ENCODE measurements at regions not wholly inside any gene's neighbourhood (a gene's known extent, or its start where the extent isn't known, plus 50 kb on each side); places are given as distances from the start of the nearest gene placed in this dataset.
"Not testable (repeated sequence)": the region's sequence is repeated elsewhere in the genome, so short reads cannot be mapped to it uniquely, and the experiment has no call there.

- H3K4me3 ChIP-seq; intact Hi-C loops (cut with DNase I; ENCODE audit: low total_unique reads); H3K9me3 ChIP-seq; H3K27me3 ChIP-seq; H3K27ac ChIP-seq; H3K4me1 ChIP-seq; DNase-seq; H3K36me3 ChIP-seq: not testable (repeated sequence)
These were observed 94.3 kb downstream of the KCNJ12 start for GRCh38 chr17:21470422-21470821.

- TF ChIP-seq, protein P1, sequence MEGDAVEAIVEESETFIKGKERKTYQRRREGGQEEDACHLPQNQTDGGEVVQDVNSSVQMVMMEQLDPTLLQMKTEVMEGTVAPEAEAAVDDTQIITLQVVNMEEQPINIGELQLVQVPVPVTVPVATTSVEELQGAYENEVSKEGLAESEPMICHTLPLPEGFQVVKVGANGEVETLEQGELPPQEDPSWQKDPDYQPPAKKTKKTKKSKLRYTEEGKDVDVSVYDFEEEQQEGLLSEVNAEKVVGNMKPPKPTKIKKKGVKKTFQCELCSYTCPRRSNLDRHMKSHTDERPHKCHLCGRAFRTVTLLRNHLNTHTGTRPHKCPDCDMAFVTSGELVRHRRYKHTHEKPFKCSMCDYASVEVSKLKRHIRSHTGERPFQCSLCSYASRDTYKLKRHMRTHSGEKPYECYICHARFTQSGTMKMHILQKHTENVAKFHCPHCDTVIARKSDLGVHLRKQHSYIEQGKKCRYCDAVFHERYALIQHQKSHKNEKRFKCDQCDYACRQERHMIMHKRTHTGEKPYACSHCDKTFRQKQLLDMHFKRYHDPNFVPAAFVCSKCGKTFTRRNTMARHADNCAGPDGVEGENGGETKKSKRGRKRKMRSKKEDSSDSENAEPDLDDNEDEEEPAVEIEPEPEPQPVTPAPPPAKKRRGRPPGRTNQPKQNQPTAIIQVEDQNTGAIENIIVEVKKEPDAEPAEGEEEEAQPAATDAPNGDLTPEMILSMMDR (IDR thresholded peaks at IDR 0.05) = no peak
- TF ChIP-seq POLR2A (IDR thresholded peaks at IDR 0.05) = no peak
- H3K9me3 ChIP-seq = no peaks in the 10 kb centered on the region
- no peak overlapping the region for H3K4me3 ChIP-seq
- H3K4me1 ChIP-seq = no peaks in the 10 kb centered on the region
- no peak for DNase-seq
- no peaks in the 10 kb centered on the region for H3K36me3 ChIP-seq
- H3K27ac ChIP-seq = no peak overlapping the region
- H3K27me3 ChIP-seq = no peaks in the 10 kb centered on the region
- intact Hi-C loops (cut with DNase I; ENCODE audit: low total_unique reads) = no loop called here
These were observed 94.7 kb downstream of the KCNJ12 start for GRCh38 chr17:21470861-21471260.

DNA sequence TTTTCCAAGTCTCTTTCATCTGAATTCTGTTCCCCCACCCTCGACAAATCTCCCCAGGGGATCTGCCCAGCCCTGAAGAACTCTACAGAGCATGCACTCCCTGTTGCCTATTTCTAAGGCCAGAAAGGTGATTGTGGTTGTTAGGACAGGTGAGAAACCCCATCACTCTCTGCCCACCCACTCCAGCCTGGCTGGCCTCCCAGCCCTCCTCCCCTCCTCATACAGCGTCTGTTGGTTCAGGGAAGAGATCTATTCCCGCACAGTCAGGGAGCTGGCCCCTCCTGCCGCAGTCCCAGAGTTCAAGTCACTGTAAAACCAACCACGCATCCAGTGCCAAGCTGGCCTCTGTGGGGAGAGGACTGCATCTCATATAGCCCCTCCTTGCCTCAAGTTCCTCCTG, 98.7 kb downstream of the KCNJ12 start:
- DNase-seq = no peak
- Histone ChIP-seq H3K4me3 (no peak overlapping the region), H3K36me3 (no peaks in the 10 kb centered on the region), H3K27ac (no peak overlapping the region), H3K4me1 (no peaks in the 10 kb centered on the region), H3K27me3 (no peaks in the 10 kb centered on the region), H3K9me3 (peaks cover 0 to 3% of the 10 kb centered on the region in 2 donors)
- TF ChIP-seq, protein P1 (IDR thresholded peaks at IDR 0.05) = no peak
- TF ChIP-seq POLR2A (IDR thresholded peaks at IDR 0.05) = no peak
- intact Hi-C loops (cut with DNase I; ENCODE audit: low total_unique reads) = no loop called here

- Histone ChIP-seq H3K4me1 (no peaks in the 10 kb centered on the region), H3K27ac (no peak overlapping the region), H3K36me3 (no peaks in the 10 kb centered on the region), H3K4me3 (no peak overlapping the region), H3K9me3 (peaks cover 0 to 3% of the 10 kb centered on the region in 2 donors), H3K27me3 (no peaks in the 10 kb centered on the region)
- DNase-seq = no peak
- intact Hi-C loops (cut with DNase I; ENCODE audit: low total_unique reads) = no loop called here
- TF ChIP-seq, protein P1 (IDR thresholded peaks at IDR 0.05) = no peak
- TF ChIP-seq POLR2A (IDR thresholded peaks at IDR 0.05) = no peak
These were observed 99.4 kb downstream of the KCNJ12 start for GRCh38 chr17:21475571-21475970.

- no peak overlapping the region for H3K27ac ChIP-seq
- no peaks in the 10 kb centered on the region for H3K36me3 ChIP-seq
- no peak for TF ChIP-seq POLR2A (IDR thresholded peaks at IDR 0.05)
- TF ChIP-seq, protein P1 (IDR thresholded peaks at IDR 0.05) = no peak
- no peak overlapping the region for H3K4me3 ChIP-seq
- intact Hi-C loops (cut with DNase I; ENCODE audit: low total_unique reads) = no loop called here
- H3K4me1 ChIP-seq = no peaks in the 10 kb centered on the region
- peaks cover 0 to 3% of the 10 kb centered on the region in 2 donors for H3K9me3 ChIP-seq
- DNase-seq = no peak
- H3K27me3 ChIP-seq = no peaks in the 10 kb centered on the region
These were observed 100.7 kb downstream of the KCNJ12 start for GRCh38 chr17:21476867-21477266.

GRCh38 chr17:21482189-21482865, 106.2 kb downstream of the KCNJ12 start:
- intact Hi-C loops (cut with DNase I; ENCODE audit: low total_unique reads) = no loop called here

DNA sequence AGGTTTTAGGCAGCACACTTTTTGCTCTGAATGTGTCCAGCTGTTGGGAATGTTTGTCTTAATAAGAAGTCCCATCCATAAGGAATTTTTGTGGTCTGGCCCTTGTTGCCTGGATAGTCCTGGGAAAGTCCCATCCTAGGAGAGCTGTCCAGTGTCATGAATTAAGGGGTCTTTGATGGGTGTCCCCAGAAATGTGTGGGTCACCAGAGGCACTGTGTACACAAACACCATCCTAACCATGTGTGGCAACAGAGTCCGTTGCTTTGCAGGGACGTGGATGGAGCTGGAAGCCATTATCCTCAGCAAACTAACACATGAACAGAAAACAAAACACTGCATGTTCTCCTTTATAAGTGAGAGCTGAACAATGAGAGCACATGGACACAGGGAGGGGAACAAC, 111.9 kb downstream of the KCNJ12 start:
- intact Hi-C loops (cut with DNase I; ENCODE audit: low total_unique reads); H3K27me3 ChIP-seq; H3K27ac ChIP-seq; H3K4me1 ChIP-seq; H3K4me3 ChIP-seq; H3K36me3 ChIP-seq; H3K9me3 ChIP-seq; DNase-seq: not testable (repeated sequence)

More at GRCh38 chr17:21482189-21482865, 106.2 kb downstream of the KCNJ12 start:
- H3K27ac ChIP-seq = no peak overlapping the region
- peaks cover 0 to 3% of the 10 kb centered on the region in 2 donors for H3K9me3 ChIP-seq
- no peaks in the 10 kb centered on the region for H3K27me3 ChIP-seq
- no peaks in the 10 kb centered on the region for H3K36me3 ChIP-seq
- TF ChIP-seq POLR2A (IDR thresholded peaks at IDR 0.05) = no peak
- TF ChIP-seq, protein P1 (IDR thresholded peaks at IDR 0.05) = no peak
- no peak for DNase-seq
- H3K4me3 ChIP-seq = no peak overlapping the region
- H3K4me1 ChIP-seq = no peaks in the 10 kb centered on the region

Measured in uterus (tissue), 3 donors.